ENCODE measurements at regions not wholly inside any gene's neighbourhood (a gene's known extent, or its start where the extent isn't known, plus 50 kb on each side); places are given as distances from the start of the nearest gene placed in this dataset.

DNA sequence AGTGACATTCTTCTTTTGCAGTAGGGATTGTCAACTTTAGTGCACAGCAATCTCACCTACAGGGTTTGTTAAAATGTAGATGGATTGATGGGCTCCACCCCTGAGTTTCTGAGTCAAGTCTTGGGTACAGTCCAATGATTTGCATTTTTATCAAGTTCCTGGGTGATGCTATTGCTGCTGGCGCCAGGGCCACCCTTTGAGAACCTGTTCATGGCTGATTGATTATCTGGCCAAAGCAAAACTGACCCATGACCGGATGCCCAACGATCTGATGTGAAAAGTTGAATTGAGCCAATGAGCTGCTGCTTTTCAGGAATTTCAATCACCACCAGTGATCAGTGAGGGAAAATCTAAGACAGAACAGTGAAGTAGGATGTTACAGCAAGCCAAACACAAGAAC lies 675.3 kb downstream of the TMEM182 start:
- Histone ChIP-seq H3K9ac (ENCODE audit: low read length) (no peak overlapping the region), H3K9me3 (ENCODE audit: low read length) (peaks cover 6% of the 10 kb centered on the region; the same call in 1 of the 2 replicates), H3K9me2 (replicated peaks; ENCODE audit: low read length) (no peaks in the 10 kb centered on the region), H2AFZ (ENCODE audit: low read length) (no peak overlapping the region), H4K20me1 (ENCODE audit: low read length) (no peaks in the 10 kb centered on the region), H3K4me3 (ENCODE audit: low read length) (no peak overlapping the region), H3K27ac (ENCODE audit: low read length) (no peak overlapping the region), H3F3A (ENCODE audit: low read length, unreplicated experiment) (no peaks in the 10 kb centered on the region), H3K36me3 (ENCODE audit: low read depth, low read length) (no peaks in the 10 kb centered on the region), H3K27me3 (ENCODE audit: low read length) (no peaks in the 10 kb centered on the region), H3K4me1 (ENCODE audit: insufficient read depth, low read length) (no peaks in the 10 kb centered on the region), H3K4me2 (ENCODE audit: low read length) (no peak overlapping the region), H3K79me2 (ENCODE audit: low read length) (no peaks in the 10 kb centered on the region)
- no TSS peak for BruUV-seq (replicated peaks)
- CTCF ChIA-PET: no interaction called here
- DNase-seq (no peak), ATAC-seq (no peak)
- TF ChIP-seq, protein P1, sequence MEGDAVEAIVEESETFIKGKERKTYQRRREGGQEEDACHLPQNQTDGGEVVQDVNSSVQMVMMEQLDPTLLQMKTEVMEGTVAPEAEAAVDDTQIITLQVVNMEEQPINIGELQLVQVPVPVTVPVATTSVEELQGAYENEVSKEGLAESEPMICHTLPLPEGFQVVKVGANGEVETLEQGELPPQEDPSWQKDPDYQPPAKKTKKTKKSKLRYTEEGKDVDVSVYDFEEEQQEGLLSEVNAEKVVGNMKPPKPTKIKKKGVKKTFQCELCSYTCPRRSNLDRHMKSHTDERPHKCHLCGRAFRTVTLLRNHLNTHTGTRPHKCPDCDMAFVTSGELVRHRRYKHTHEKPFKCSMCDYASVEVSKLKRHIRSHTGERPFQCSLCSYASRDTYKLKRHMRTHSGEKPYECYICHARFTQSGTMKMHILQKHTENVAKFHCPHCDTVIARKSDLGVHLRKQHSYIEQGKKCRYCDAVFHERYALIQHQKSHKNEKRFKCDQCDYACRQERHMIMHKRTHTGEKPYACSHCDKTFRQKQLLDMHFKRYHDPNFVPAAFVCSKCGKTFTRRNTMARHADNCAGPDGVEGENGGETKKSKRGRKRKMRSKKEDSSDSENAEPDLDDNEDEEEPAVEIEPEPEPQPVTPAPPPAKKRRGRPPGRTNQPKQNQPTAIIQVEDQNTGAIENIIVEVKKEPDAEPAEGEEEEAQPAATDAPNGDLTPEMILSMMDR (conservative IDR thresholded peaks at IDR 0.05; ENCODE audit: low read depth, low read length): no peak
- no peak for TF ChIP-seq EZH2phosphoT487 (IDR thresholded peaks at IDR 0.05; ENCODE audit: borderline replicate concordance, low read length)
- no peak for TF ChIP-seq EZH2 (IDR thresholded peaks at IDR 0.05; ENCODE audit: low read length, unreplicated experiment)
- intact Hi-C loops (cut with micrococcal nuclease): no loop called here
- POLR2A ChIA-PET (ENCODE audit: unreplicated experiment): no interaction called here

DNA sequence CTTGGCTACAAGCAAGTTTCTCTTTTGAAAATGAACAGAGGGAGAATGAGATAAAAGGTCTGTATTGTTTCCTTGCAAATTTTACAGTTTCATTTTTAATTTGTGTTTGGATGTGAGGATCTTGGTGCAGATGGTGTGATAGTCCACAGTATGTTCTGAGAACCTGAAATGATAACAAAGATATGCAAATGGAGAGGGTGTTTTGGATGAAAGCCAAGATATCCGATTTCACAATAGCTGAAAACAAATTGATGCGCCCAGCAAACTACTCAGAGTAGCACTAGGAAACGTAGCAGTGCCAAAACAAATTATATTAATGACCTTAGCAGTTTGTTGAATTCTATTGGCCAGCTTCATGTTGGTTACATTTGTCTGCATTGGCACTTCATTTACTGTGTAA lies 683.5 kb downstream of the TMEM182 start:
- no peak for ATAC-seq
- CTCF ChIA-PET: no interaction called here
- Histone ChIP-seq H3K36me3 (ENCODE audit: low read depth, low read length) (no peaks in the 10 kb centered on the region), H3K4me1 (ENCODE audit: insufficient read depth, low read length) (no peaks in the 10 kb centered on the region), H2AFZ (ENCODE audit: low read length) (no peak overlapping the region), H3K4me2 (ENCODE audit: low read length) (no peak overlapping the region), H3K9me2 (replicated peaks; ENCODE audit: low read length) (no peaks in the 10 kb centered on the region), H3K79me2 (ENCODE audit: low read length) (no peaks in the 10 kb centered on the region), H3K9ac (ENCODE audit: low read length) (no peak overlapping the region), H3K27me3 (ENCODE audit: low read length) (peaks cover 21% of the 10 kb centered on the region), H3K27ac (ENCODE audit: low read length) (no peak overlapping the region), H4K20me1 (ENCODE audit: low read length) (no peaks in the 10 kb centered on the region), H3F3A (ENCODE audit: low read length, unreplicated experiment) (no peaks in the 10 kb centered on the region), H3K4me3 (ENCODE audit: low read length) (no peak overlapping the region), H3K9me3 (ENCODE audit: low read length) (no peaks in the 10 kb centered on the region)
- intact Hi-C loops (cut with micrococcal nuclease): no loop called here
- TF ChIP-seq EZH2phosphoT487 (IDR thresholded peaks at IDR 0.05; ENCODE audit: borderline replicate concordance, low read length) (no peak), EZH2 (IDR thresholded peaks at IDR 0.05; ENCODE audit: low read length, unreplicated experiment) (no peak)
- TF ChIP-seq, protein P1 (conservative IDR thresholded peaks at IDR 0.05; ENCODE audit: low read depth, low read length): no peak
- BruUV-seq (replicated peaks): no TSS peak
- no peak for DNase-seq
- POLR2A ChIA-PET (ENCODE audit: unreplicated experiment): no interaction called here

DNA sequence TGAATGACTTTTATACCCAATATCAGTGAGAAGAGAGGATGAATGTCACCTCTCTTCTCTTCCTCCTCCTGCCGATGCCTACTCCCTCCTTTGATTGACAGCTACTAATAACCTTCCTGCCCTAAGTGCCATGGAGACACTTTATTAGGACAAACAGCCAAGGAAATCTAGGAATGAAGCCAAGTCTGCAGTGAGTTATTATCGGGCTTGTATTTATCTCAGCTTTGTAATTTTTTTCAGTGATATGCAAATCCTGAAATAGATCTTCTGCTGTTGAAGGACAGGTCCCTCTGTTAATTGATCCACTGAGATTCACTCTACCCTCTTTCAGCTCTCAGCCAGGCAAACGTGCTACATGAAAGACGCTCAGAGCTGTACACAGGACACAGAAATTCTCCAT lies 686.7 kb downstream of the TMEM182 start:
- no peak overlapping the region for H2AFZ ChIP-seq (ENCODE audit: low read length)
- TF ChIP-seq, protein P1 (conservative IDR thresholded peaks at IDR 0.05; ENCODE audit: low read depth, low read length): no peak
- TF ChIP-seq EZH2 (IDR thresholded peaks at IDR 0.05; ENCODE audit: low read length, unreplicated experiment): no peak
- TF ChIP-seq EZH2phosphoT487 (IDR thresholded peaks at IDR 0.05; ENCODE audit: borderline replicate concordance, low read length): no peak
- BruUV-seq (replicated peaks): no TSS peak
- H3K9ac ChIP-seq (ENCODE audit: low read length): no peak overlapping the region
- DNase-seq (no peak), ATAC-seq (no peak)
- H3K27ac ChIP-seq (ENCODE audit: low read length): no peak overlapping the region
- peaks cover 15% of the 10 kb centered on the region for H3K27me3 ChIP-seq (ENCODE audit: low read length)
- no peak overlapping the region for H3K4me2 ChIP-seq (ENCODE audit: low read length)
- no peaks in the 10 kb centered on the region for H3F3A ChIP-seq (ENCODE audit: low read length, unreplicated experiment)
- no peaks in the 10 kb centered on the region for H3K36me3 ChIP-seq (ENCODE audit: low read depth, low read length)
- H3K9me2 ChIP-seq (replicated peaks; ENCODE audit: low read length): no peaks in the 10 kb centered on the region
- intact Hi-C loops (cut with micrococcal nuclease): no loop called here
- H3K4me1 ChIP-seq (ENCODE audit: insufficient read depth, low read length): no peaks in the 10 kb centered on the region
- H3K79me2 ChIP-seq (ENCODE audit: low read length): no peaks in the 10 kb centered on the region
- no peaks in the 10 kb centered on the region for H4K20me1 ChIP-seq (ENCODE audit: low read length)
- no peaks in the 10 kb centered on the region for H3K9me3 ChIP-seq (ENCODE audit: low read length)
- H3K4me3 ChIP-seq (ENCODE audit: low read length): no peak overlapping the region
- CTCF ChIA-PET: no interaction called here
- POLR2A ChIA-PET (ENCODE audit: unreplicated experiment): no interaction called here
